ENCODE measurements at regions not wholly inside any gene's neighbourhood (a gene's known extent, or its start where the extent isn't known, plus 50 kb on each side); places are given as distances from the start of the nearest gene placed in this dataset.
"Not testable (repeated sequence)": the region's sequence is repeated elsewhere in the genome, so short reads cannot be mapped to it uniquely, and the experiment has no call there.

- POLR2A ChIA-PET, CTCF ChIA-PET: not testable (repeated sequence)
Measured at GRCh38 chr7:9919-10318, 182.5 kb upstream of the FAM20C start.

DNA sequence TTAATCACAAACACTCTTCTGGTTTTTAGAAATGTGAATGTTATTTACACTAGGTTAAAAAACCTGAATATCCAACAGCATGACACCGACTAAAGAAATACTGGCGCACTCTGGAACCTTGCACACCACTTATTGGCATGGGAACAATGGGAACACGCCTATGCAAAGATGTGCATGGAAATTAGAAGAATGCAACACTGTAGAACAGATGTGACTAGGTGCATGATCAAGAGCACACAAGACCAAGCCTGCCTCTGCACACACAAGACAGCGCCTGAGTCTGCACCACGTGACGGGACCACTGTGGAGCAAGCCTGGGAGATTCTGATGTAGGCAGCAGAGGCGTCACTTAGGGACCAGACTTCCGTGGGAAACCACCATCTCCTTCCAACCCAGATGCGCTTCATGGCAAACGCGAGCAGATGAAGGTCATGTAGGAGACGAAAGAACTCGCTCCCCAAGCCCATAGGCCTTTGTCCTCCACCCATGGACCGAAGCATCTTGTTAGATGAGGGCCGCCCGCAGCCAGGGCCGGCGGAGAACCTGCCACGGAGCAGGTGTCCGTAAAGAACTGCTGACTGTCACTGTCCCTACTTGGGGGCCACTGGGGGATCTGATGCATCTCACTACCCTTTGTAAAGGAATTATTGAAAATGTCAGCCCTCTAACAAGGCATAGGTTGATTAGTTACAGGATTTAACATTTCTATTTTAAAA, 159.6 kb upstream of the FAM20C start:
- CTCF ChIA-PET, POLR2A ChIA-PET: not testable (repeated sequence)

- POLR2A ChIA-PET, CTCF ChIA-PET: not testable (repeated sequence)
Measured at GRCh38 chr7:35121-35541, 157.2 kb upstream of the FAM20C start.

DNA sequence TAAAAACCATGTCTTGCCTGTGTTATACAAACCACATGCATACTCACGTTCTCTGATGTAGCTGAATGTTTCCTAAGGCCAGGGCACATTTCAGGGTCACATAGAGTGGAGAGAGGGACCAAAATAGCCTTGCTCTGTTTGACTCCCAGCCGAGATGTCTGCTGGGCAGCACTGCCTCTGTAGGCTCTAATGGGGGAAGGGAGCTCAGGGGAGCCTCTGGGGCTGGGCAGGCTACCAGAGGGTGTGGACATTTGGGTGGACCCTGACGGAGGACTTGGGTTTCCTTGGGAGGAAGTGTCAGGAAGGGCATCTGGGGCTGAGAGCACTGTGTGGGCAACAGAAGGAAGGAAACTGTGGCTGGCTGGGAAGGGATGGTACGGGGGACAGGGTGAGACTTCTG, 155.8 kb upstream of the FAM20C start:
- CTCF ChIA-PET = not testable (repeated sequence)

GRCh38 chr7:37656-38055, 154.7 kb upstream of the FAM20C start:
- CTCF ChIA-PET, POLR2A ChIA-PET: not testable (repeated sequence)

More for the DNA sequence above, 155.8 kb upstream of the FAM20C start:
- POLR2A ChIA-PET = not testable (repeated sequence)

DNA sequence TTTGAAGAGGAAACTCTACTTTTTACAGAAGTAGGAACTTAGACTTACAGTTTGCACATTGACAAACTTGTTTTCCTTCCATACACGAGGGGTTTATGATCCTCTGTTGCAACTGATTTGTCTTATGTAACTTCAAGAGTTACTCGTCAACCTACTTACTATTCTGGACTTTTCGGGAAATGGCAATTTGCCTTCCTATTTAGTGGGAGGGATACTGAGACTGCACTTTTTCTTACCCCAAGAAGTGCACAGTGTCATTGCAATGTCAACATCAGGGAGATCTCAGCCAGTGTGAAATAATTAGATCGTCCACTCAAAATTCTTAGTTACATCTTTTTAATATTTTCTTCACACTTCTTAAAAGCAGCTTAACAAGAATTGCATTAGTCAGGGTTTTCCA, 153.9 kb upstream of the FAM20C start:
- POLR2A ChIA-PET, CTCF ChIA-PET: not testable (repeated sequence)

DNA sequence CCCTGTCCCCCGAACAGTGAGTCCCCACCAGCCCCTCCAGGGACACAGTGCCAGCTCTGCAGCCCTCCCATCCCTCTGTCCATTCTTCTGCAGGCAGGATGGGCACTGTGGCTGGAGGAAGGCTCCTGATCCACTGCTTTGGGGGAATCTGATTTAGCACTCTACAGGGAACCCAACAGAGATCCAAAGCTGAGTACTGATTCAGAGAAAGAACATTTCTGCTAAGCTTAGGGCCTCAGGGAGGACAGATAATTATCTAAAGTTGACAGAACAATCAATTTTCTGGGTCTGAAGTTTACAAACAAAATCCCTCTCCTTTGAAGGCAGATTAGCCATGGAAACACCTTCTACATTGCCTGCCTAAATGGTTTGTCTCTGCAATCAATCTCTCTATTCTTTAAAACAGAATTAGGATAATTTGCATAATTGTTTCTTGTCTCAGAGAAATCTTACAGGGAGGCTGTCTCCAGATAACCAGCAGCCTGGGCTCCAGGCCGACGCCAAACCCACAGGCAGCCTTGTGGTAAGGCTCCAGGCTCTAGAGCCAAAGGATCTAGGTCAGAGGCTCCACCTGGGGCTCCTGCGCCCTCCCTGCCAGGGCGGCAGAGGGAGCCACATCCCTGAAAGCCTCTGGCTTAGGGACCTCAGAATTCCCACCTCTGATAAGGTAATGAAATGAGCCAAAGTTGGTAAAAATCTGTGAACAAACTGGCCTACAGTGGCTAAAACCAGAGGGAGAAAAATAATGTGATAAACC, 152.2 kb upstream of the FAM20C start:
- CTCF ChIA-PET, POLR2A ChIA-PET: not testable (repeated sequence)

DNA sequence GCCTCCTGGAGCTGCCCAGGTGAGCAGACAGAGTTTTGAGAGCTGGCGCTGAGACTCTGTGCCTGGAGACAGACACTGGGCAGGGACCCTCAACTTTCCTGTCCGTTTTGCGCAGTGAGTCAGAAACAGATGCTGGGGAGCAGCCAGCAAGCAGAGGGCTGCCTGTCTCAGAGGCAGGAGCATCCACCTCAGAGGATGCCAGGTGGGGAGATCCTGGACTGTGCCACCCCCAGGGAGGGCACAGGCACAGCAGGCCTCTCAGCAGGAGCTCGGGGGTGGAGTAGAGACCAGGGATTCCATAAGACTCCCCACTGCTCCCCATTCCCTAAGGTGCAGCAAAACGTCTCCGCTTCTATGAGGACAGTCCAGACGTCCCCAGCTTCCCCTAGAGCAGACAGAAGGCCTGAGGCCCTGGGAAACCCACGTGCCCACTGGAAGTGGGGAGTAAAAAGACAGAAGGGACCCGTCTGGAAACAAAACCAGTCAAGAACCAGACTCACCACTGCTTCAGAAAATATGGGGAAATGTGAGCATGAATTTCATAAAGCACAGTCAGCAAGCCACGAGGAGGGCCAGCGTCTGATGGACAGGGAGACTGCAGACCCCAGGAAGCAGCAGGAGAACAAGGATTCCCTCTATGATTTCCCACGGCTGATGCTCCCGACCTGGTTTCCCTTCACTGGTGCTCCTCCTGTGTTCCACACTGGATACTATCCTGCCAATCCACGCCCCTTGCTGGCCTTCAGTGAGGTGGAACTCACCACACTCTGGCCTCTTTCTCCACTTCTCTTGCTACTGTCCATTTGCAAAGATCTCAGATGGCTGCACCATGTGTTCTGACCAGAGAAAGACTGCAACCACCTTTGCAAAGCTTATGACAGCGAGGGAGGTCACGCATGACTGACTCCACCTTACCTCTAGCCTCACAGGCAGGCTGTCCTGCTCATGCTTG, 151.3 kb upstream of the FAM20C start:
- CTCF ChIA-PET = no interaction called here
- POLR2A ChIA-PET = no interaction called here

DNA sequence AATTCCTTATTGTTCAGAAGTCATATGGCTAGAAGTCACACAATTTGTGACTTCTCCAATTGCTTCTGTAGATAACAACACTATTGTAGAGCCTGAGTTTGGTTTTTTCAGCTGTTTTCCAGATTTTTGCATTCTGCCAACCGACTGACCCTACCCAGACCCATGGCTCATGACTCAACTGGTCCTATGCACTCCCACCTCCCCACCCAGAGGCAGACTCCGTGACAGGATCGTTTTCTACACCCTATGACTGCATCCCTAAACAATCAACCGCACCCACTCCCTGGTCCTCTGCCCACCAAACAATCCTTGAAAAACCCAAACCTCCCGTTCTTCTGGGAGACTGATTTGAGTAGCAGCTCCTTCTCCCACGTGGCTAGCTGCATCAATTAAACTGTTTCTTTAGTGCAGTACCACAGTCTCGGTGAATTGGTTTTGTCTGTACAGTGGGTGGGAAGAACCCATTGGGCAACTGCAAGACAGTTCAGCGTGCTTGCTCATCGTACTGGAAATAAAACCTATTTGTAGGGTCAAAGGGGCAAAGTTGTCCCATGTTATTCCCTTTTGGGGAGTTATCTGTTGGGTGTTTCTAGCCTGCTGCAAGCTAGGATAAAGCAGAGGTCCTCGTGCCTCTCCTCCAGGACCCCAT, 150.3 kb upstream of the FAM20C start:
- CTCF ChIA-PET = no interaction called here
- POLR2A ChIA-PET = no interaction called here

- POLR2A ChIA-PET = no interaction called here
- CTCF ChIA-PET = no interaction called here
Measured at GRCh38 chr7:43791-44540, 148.4 kb upstream of the FAM20C start.

- ChIA-PET POLR2A (no interaction called here), CTCF (no interaction called here)
Measured at GRCh38 chr7:44541-44896, 147.9 kb upstream of the FAM20C start.

DNA sequence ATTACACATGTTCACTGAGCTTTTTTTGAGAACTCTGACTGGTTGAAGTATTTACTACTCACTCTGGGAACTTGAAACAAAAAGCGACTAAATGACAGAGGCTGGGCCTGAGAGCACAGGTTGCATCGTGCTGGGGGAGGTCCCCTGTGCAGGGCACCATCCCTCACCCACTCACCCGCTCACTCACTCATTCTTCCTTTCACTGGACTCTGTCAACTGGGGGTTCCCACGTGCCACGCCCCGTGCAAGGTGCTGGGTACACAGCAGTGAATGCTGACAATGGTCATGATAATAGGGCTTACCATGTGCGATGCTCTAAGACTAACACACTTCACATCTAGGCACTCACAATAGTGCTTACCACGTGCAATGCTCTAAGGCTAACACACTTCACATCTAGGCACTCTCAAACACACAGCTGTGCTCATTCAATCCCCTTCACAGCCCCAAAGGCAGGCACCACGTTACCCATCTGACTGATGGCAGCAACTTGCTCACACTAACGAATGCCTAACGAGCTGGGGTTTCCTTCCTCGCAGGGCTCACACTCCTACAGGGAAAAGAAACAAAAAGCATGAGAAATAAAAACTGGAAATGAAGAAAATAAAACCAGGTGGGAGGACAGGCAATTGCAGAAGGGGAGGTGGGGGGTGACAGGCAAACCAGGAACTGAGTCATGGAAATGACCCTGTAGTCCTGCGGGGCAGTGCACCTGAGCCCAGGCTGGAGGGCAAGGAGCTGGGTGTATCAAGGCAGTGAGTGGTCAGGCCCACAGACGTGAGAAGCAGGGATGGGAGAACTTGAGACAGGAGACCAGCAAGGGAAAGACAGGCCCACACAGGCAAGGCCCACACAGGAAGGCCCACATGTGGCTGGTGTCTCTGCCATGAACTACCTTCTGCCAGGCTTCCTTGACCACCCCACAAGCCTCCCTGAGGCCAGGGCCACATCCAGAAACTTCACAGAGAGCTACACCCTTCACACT, 147.0 kb upstream of the FAM20C start:
- ChIA-PET POLR2A (no interaction called here), CTCF (no interaction called here)

- ChIA-PET CTCF (no interaction called here), POLR2A (no interaction called here)
Measured at GRCh38 chr7:46123-46829, 146.1 kb upstream of the FAM20C start.

DNA sequence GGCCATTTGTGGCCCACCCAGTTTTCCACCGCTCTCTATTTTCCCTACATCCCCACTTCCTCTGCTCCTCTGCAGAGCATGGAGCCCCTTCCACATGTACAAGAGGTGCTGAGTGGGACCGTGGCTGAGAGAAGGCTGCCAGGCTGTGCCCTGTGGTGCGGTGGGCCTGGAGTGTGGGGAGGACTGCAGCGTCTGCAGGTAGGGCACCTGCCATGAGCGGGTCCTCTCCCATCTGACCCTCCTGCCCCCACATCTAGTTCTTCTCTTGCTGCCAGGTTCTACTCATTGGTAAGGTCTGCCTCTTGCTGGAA, 145.6 kb upstream of the FAM20C start:
- CTCF ChIA-PET = no interaction called here
- POLR2A ChIA-PET = no interaction called here

- CTCF ChIA-PET = no interaction called here
- POLR2A ChIA-PET = no interaction called here
Measured at GRCh38 chr7:51456-52068, 140.8 kb upstream of the FAM20C start.

DNA sequence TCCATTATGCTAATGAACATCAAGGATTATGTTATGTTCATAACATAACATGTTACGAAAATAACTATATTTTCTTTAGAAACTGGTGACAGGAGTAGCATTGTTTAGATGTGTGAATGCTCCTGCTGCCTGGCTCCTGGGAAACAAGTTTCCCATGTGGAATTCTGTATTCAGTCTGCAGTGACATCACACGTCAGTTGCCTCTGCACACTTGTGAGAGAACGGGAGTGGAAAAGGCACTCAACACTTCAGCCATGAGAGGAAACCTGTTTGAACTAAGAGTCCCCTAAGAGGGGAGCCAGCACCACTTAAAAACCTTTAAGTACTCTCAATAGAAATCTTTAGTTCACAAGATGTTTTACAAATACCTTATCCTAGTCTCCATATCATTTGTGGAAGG, 140.3 kb upstream of the FAM20C start:
- ChIA-PET CTCF (no interaction called here), POLR2A (no interaction called here)

- CTCF ChIA-PET = no interaction called here
- POLR2A ChIA-PET = no interaction called here
Measured at GRCh38 chr7:53531-53930, 138.8 kb upstream of the FAM20C start.

- ChIA-PET CTCF (no interaction called here), POLR2A (no interaction called here)
Measured at GRCh38 chr7:54615-55014, 137.8 kb upstream of the FAM20C start.

Measured in activated CD8-positive, alpha-beta memory T cell treated with anti-CD3 and anti-CD28 coated beads for 36 hours (primary cell).